Lower leg skin (tissue), 4 donors: ENCODE measurements at regions not wholly inside any gene's neighbourhood (a gene's known extent, or its start where the extent isn't known, plus 50 kb on each side); places are given as distances from the start of the nearest gene placed in this dataset.

Experiments
- DNase-seq, 2 donors: peaks; one replicate each; pipeline ENCODE4 v3.0.0-alpha.2; 2019; ENCODE audit warnings: low spot score in 2 of 2
- H3K4me3 ChIP-seq: fragments of 200-600 bp; sonication (generic); 2 replicates; pipeline ENCODE4 v1.5.1; 2017; ENCODE audit warnings: mild to moderate bottlenecking, low read depth; ENCODE audit not compliant: poor library complexity, severe bottlenecking
- CTCF ChIP-seq, 3 donors: fragments of 450-650 bp; IDR thresholded peaks; one replicate each; pipeline ENCODE4 v1.5.1; 2016; ENCODE audit warnings: antibody characterized with exemption in 3 of 3, mild to moderate bottlenecking in 3 of 3, moderate library complexity in 2 of 3
- POLR2A ChIP-seq, 2 donors: fragments of 450-650 bp; IDR thresholded peaks; one replicate each; pipeline ENCODE4 v1.6.1; 2016 to 2017; ENCODE audit warnings: antibody characterized with exemption in 2 of 2, mild to moderate bottlenecking in 1 of 2, moderate library complexity in 1 of 2
- WGBS, 2 donors: methylation state at CpG; one replicate each; pipeline ENCODE4 v1.1.5; 2018; 5-methylcytosine and 5-hydroxymethylcytosine counted together
- intact Hi-C: fragments of 100-400 bp; cut with DNase I; formaldehyde crosslinking; loops from one replicate; pipeline ENCODE4 v1.15.0; 2023; ENCODE audit warnings: low total_unique reads

- 83 to 90% methylated on average over 8 of the region's 8 CpGs for WGBS, 2 donors
- intact Hi-C loops = no loop called here
- DNase-seq = no peak
- no peak overlapping the region for H3K4me3 ChIP-seq
- TF ChIP-seq CTCF (IDR thresholded peaks at IDR 0.05) (no peak), POLR2A (IDR thresholded peaks at IDR 0.05) (no peak)
These were observed 209.3 kb upstream of the PROK2 start for GRCh38 chr3:71994203-71994602.

DNA sequence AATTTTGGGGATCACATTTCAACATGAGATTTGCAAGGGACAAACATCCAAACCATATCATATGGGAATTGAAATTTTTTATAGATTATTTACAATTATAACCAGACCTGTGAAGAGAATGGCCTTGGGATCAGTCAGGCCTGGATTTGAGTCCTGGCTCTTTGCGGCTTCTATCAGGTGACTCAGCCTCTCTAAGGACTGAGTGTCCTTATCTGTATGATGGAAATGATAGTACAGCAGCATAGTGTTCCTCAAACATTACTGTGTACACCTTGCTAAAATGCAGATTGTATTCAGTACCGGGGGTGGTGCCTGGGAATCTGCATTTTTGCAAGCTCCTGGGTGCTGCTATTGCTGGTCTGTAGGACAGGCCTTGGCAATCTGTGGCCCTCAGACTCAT lies 206.7 kb upstream of the PROK2 start:
- no peak overlapping the region for H3K4me3 ChIP-seq
- TF ChIP-seq POLR2A (IDR thresholded peaks at IDR 0.05) (no peak), CTCF (IDR thresholded peaks at IDR 0.05) (no peak)
- no peak for DNase-seq
- intact Hi-C loops = no loop called here
- WGBS, 2 donors = 47 to 68% methylated on average over 2 of the region's 2 CpGs

GRCh38 chr3:71991046-71991445 lies 206.1 kb upstream of the PROK2 start:
- intact Hi-C loops = no loop called here
- no peak overlapping the region for H3K4me3 ChIP-seq
- TF ChIP-seq POLR2A (IDR thresholded peaks at IDR 0.05) = no peak
- TF ChIP-seq CTCF (IDR thresholded peaks at IDR 0.05) = no peak
- 76 to 92% methylated on average over 3 of the region's 3 CpGs for WGBS, 2 donors
- DNase-seq = no peak

DNA sequence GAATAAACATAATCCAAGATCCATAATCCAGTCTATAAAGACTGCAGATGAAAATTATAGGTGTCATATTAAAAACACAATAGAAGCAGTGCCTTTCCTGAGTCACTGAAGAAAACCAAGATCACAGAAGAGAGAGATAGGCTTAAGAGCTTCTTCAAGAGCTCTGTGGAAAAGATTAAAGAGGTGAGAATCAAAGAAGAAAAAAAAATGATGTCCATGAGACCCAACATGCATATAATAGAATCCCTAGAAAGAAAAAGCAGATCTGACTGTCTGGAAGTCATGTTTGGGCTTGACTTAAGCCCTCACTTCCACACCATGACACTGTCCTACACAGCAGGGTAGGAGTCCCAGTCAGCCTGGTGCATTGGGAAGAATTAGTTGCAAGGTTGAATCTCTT lies 205.6 kb upstream of the PROK2 start:
- intact Hi-C loops = no loop called here
- no peak overlapping the region for H3K4me3 ChIP-seq
- no peak for DNase-seq
- no peak for TF ChIP-seq POLR2A (IDR thresholded peaks at IDR 0.05)
- TF ChIP-seq CTCF (IDR thresholded peaks at IDR 0.05) = no peak

- 77 to 88% methylated on average over 3 of the region's 4 CpGs for WGBS, 2 donors
These were observed 204.2 kb upstream of the PROK2 start for GRCh38 chr3:71989165-71989564.

More at GRCh38 chr3:71989165-71989564, 204.2 kb upstream of the PROK2 start:
- TF ChIP-seq CTCF (IDR thresholded peaks at IDR 0.05) = no peak
- no peak for TF ChIP-seq POLR2A (IDR thresholded peaks at IDR 0.05)
- H3K4me3 ChIP-seq = no peak overlapping the region
- intact Hi-C loops = no loop called here
- no peak for DNase-seq
